ENCODE measurements at regions not wholly inside any gene's neighbourhood (a gene's known extent, or its start where the extent isn't known, plus 50 kb on each side); places are given as distances from the start of the nearest gene placed in this dataset.

DNA sequence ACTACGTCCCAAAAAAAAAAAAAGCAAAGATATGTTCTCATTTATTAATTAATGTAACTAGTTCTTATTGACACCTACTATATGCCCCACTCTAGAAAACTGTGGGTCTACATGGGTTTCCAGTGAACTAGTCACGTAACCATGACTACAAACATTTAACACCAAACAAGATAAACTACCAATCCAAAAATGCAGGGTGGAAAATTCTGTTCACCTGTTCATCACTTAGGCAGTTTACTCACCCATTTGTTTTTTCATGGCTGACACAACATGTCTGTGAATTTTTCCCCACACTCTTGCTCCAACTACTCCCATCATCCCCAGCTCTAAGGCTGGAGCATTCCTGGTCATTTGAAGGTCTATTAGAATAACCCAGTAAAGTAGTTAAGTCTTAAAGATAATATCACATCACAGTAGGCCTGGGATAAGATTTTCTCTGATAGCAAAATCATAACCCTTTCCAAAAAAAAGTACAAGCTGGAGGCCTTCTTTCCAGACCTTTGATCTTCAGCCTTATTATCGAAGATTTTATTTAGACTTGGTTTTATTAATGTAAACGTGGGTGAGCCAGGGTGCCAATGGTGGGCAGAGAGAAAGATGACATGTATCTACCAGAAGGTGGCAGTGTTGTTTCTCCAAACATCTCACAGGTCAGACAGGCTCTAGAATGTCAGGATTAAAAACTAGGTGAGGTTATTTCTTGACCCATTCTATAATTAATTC is 61.6 kb upstream of the DAAM1 start:
- Histone ChIP-seq H3K4me1 (ENCODE audit: control insufficient read depth, extremely low read depth, insufficient read depth, low read length) (no peaks in the 10 kb centered on the region), H3K79me2 (ENCODE audit: control insufficient read depth, insufficient read depth, low read length) (no peaks in the 10 kb centered on the region), H3K4me3 (replicated peaks in 1 of 3; ENCODE audit: insufficient read depth in 1 of 3, low read depth in 1 of 3, low read length in 3 of 3) (no peak overlapping the region), H3K27ac (ENCODE audit: insufficient read depth, low read depth, low read length) (no peak overlapping the region), H3K9me1 (replicated peaks; ENCODE audit: control insufficient read depth, extremely low read depth, insufficient read depth, low read length) (no peaks in the 10 kb centered on the region), H4K20me1 (replicated peaks; ENCODE audit: control insufficient read depth, extremely low read depth, insufficient read depth, low read length) (no peaks in the 10 kb centered on the region), H3K9ac (replicated peaks; ENCODE audit: extremely low read depth, insufficient read depth, low read length) (no peak overlapping the region), H3K4me2 (ENCODE audit: insufficient read depth, low read length) (no peak overlapping the region), H3K27me3 (ENCODE audit: control insufficient read depth in 2 of 2, insufficient read depth in 2 of 2, low read length in 2 of 2) (peaks cover 5 to 6% of the 10 kb centered on the region in 2 experiments), H3K9me3 (replicated peaks; ENCODE audit: control insufficient read depth, insufficient read depth, low read length) (no peaks in the 10 kb centered on the region), H3K36me3 (ENCODE audit: control insufficient read depth in 2 of 2, extremely low read depth in 1 of 2, insufficient read depth in 2 of 2, low read length in 2 of 2) (no peaks in the 10 kb centered on the region), H2AFZ (ENCODE audit: low read depth, low read length) (no peak overlapping the region)
- no peak for TF ChIP-seq EZH2 (IDR thresholded peaks at IDR 0.05; ENCODE audit: borderline replicate concordance, low read depth, low read length, severe bottlenecking)
- TF ChIP-seq, protein P1, sequence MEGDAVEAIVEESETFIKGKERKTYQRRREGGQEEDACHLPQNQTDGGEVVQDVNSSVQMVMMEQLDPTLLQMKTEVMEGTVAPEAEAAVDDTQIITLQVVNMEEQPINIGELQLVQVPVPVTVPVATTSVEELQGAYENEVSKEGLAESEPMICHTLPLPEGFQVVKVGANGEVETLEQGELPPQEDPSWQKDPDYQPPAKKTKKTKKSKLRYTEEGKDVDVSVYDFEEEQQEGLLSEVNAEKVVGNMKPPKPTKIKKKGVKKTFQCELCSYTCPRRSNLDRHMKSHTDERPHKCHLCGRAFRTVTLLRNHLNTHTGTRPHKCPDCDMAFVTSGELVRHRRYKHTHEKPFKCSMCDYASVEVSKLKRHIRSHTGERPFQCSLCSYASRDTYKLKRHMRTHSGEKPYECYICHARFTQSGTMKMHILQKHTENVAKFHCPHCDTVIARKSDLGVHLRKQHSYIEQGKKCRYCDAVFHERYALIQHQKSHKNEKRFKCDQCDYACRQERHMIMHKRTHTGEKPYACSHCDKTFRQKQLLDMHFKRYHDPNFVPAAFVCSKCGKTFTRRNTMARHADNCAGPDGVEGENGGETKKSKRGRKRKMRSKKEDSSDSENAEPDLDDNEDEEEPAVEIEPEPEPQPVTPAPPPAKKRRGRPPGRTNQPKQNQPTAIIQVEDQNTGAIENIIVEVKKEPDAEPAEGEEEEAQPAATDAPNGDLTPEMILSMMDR (IDR thresholded peaks at IDR 0.05; ENCODE audit: extremely low read depth in 1 of 2, insufficient read depth in 1 of 2, low read depth in 1 of 2, low read length in 2 of 2): peak; percentile 58 to 60
- ChIA-PET POLR2A (no interaction called here), CTCF (interaction anchor here (1.2 to 7.7 kb wide), 6 partner anchors 281 to 625 kb away, joined by 3 to 91 read pairs (median 12); partner anchors contain the start of gene CCDC175)
- no TSS peak for BruUV-seq (replicated peaks)
- FAIRE-seq (peak; percentile 76), DNase-seq (ENCODE audit: low read depth, low spot score) (peak; percentile 64)
- dilution Hi-C loops (cut with MboI; ENCODE audit: extremely low pct_ligation_motif_present, low sequenced_read_pairs) (no loop called here), intact Hi-C loops (cut with micrococcal nuclease) (loop anchor here (1.0 to 2.0 kb wide), 5 partner anchors 62 to 449 kb away; partner anchors contain the start of genes CCDC175, DAAM1, JKAMP and L3HYPDH)

DNA sequence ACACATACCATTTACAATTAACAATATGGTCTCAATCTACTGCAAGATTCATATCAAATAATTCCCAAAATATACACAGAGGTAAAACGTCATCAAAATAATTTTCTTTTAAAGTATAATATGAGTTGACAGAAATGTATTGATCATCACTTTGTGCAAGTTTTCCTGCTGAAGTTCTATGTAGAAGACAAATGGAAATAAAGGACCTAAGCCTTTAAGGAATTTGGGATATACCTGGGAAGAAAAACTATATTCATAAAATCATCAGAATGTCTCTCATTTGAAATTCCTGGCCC is 61.1 kb upstream of the DAAM1 start:
- H3K9ac ChIP-seq (replicated peaks; ENCODE audit: extremely low read depth, insufficient read depth, low read length): no peak overlapping the region
- DNase-seq (ENCODE audit: low read depth, low spot score) (no peak), FAIRE-seq (no peak)
- no peaks in the 10 kb centered on the region for H3K4me1 ChIP-seq (ENCODE audit: control insufficient read depth, extremely low read depth, insufficient read depth, low read length)
- H3K27me3 ChIP-seq (ENCODE audit: control insufficient read depth in 2 of 2, insufficient read depth in 2 of 2, low read length in 2 of 2): peaks cover 5 to 6% of the 10 kb centered on the region in 2 experiments
- ChIA-PET POLR2A (no interaction called here), CTCF (interaction anchor here (7.7 kb wide), 1 partner anchor 317 kb away, joined by 91 read pairs; no protein-coding TSS in a partner anchor)
- H3K79me2 ChIP-seq (ENCODE audit: control insufficient read depth, insufficient read depth, low read length): no peaks in the 10 kb centered on the region
- BruUV-seq (replicated peaks): no TSS peak
- no peaks in the 10 kb centered on the region for H3K9me3 ChIP-seq (replicated peaks; ENCODE audit: control insufficient read depth, insufficient read depth, low read length)
- H3K36me3 ChIP-seq (ENCODE audit: control insufficient read depth in 2 of 2, extremely low read depth in 1 of 2, insufficient read depth in 2 of 2, low read length in 2 of 2): no peaks in the 10 kb centered on the region
- intact Hi-C loops (cut with micrococcal nuclease): loop anchor here (1.0 to 2.0 kb wide), 5 partner anchors 61 to 449 kb away; partner anchors contain the start of genes CCDC175, DAAM1, JKAMP and L3HYPDH
- H4K20me1 ChIP-seq (replicated peaks; ENCODE audit: control insufficient read depth, extremely low read depth, insufficient read depth, low read length): no peaks in the 10 kb centered on the region
- no peak overlapping the region for H3K4me2 ChIP-seq (ENCODE audit: insufficient read depth, low read length)
- H3K4me3 ChIP-seq (replicated peaks in 1 of 3; ENCODE audit: insufficient read depth in 1 of 3, low read depth in 1 of 3, low read length in 3 of 3): no peak overlapping the region
- dilution Hi-C loops (cut with MboI; ENCODE audit: extremely low pct_ligation_motif_present, low sequenced_read_pairs): no loop called here
- TF ChIP-seq FOS (IDR thresholded peaks at IDR 0.05; ENCODE audit: borderline replicate concordance, insufficient read depth, low read length) (no peak), JUN (IDR thresholded peaks at IDR 0.05; ENCODE audit: borderline replicate concordance, insufficient read depth, insufficient read length, low read depth) (no peak), GATA2 (IDR thresholded peaks at IDR 0.05; ENCODE audit: insufficient read depth, insufficient read length, low read depth, low read length) (no peak), POLR2A (IDR thresholded peaks at IDR 0.05; ENCODE audit: low read depth, low read length) (no peak), EZH2 (IDR thresholded peaks at IDR 0.05; ENCODE audit: borderline replicate concordance, low read depth, low read length, severe bottlenecking) (no peak), POLR2AphosphoS5 (IDR thresholded peaks at IDR 0.05; ENCODE audit: insufficient read depth, low read depth, low read length) (no peak), MYC (IDR thresholded peaks at IDR 0.05; ENCODE audit: low read depth, low read length) (no peak)
- TF ChIP-seq, protein P1 (IDR thresholded peaks at IDR 0.05; ENCODE audit: extremely low read depth in 1 of 2, insufficient read depth in 1 of 2, low read depth in 1 of 2, low read length in 2 of 2): no peak
- TF ChIP-seq, protein P2, sequence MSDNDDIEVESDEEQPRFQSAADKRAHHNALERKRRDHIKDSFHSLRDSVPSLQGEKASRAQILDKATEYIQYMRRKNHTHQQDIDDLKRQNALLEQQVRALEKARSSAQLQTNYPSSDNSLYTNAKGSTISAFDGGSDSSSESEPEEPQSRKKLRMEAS (IDR thresholded peaks at IDR 0.05; ENCODE audit: insufficient read depth, insufficient read length): no peak
- H2AFZ ChIP-seq (ENCODE audit: low read depth, low read length): no peak overlapping the region
- H3K27ac ChIP-seq (ENCODE audit: insufficient read depth, low read depth, low read length): no peak overlapping the region
- no peaks in the 10 kb centered on the region for H3K9me1 ChIP-seq (replicated peaks; ENCODE audit: control insufficient read depth, extremely low read depth, insufficient read depth, low read length)
